ENCODE measurements at regions not wholly inside any gene's neighbourhood (a gene's known extent, or its start where the extent isn't known, plus 50 kb on each side); places are given as distances from the start of the nearest gene placed in this dataset.
"Not testable (repeated sequence)": the region's sequence is repeated elsewhere in the genome, so short reads cannot be mapped to it uniquely, and the experiment has no call there.

GRCh38 chr1:99397863-99398262, 133.6 kb downstream of the PLPPR4 start:
- Histone ChIP-seq H3K4me1 (ENCODE audit: insufficient read depth) (no peaks in the 10 kb centered on the region), H3K79me2 (no peaks in the 10 kb centered on the region), H3K4me2 (no peak overlapping the region), H4K20me1 (ENCODE audit: insufficient read depth, poor library complexity, severe bottlenecking) (no peaks in the 10 kb centered on the region), H3K4me3 (no peak overlapping the region), H2AFZ (no peak overlapping the region), H3K36me3 (replicated peaks; ENCODE audit: insufficient read depth, low read depth) (no peaks in the 10 kb centered on the region), H3K9me2 (replicated peaks; ENCODE audit: insufficient read depth) (no peaks in the 10 kb centered on the region), H3K27ac (no peak overlapping the region), H3K9me3 (ENCODE audit: low read depth) (no peaks in the 10 kb centered on the region), H3K27me3 (no peaks in the 10 kb centered on the region)
- no peak for DNase-seq (ENCODE audit: low spot score)
- TF ChIP-seq CTCF (IDR thresholded peaks at IDR 0.05; ENCODE audit: poor library complexity) (no peak), EZH2 (IDR thresholded peaks at IDR 0.05; ENCODE audit: borderline replicate concordance) (no peak), EZH2phosphoT487 (IDR thresholded peaks at IDR 0.05; ENCODE audit: low read depth, severe bottlenecking, unreplicated experiment) (no peak)

DNA sequence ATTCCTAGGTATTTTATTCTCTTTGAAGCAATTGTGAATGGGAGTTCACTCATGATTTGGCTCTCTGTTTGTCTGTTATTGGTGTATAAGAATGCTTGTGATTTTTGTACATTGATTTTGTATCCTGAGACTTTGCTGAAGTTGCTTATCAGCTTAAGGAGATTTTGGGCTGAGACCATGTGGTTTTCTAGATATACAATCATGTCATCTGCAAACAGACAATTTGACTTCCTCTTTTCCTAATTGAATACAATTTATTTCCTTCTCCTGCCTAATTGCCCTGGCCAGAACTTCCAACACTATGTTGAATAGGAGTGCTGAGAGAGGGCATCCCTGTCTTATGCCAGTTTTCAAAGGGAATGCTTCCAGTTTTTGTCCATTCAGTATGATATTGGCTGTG, 137.3 kb downstream of the PLPPR4 start:
- not testable (repeated sequence) for H2AFZ ChIP-seq; H3K27me3 ChIP-seq; H3K9me2 ChIP-seq (replicated peaks; ENCODE audit: insufficient read depth); H3K4me2 ChIP-seq; DNase-seq (ENCODE audit: low spot score); H3K79me2 ChIP-seq; H3K36me3 ChIP-seq (replicated peaks; ENCODE audit: insufficient read depth, low read depth); H4K20me1 ChIP-seq (ENCODE audit: insufficient read depth, poor library complexity, severe bottlenecking); H3K27ac ChIP-seq; H3K4me1 ChIP-seq (ENCODE audit: insufficient read depth); H3K4me3 ChIP-seq; H3K9me3 ChIP-seq (ENCODE audit: low read depth)

DNA sequence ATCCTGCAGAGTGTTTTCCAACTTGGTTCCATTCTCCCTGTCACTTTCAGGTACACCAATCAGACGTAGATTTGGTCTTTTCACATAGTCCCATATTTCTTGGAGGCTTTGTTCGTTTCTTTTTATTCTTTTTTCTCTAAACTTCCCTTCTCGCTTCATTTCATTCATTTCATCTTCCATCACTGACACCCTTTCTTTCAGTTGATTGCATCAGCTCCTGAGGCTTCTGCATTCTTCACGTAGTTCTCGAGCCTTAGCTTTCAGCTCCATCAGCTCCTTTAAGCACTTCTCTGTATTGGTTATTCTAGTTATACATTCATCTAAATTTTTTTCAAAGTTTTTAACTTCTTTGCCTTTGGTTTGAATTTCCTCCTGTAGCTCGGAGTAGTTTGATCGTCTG, 140.1 kb downstream of the PLPPR4 start:
- H2AFZ ChIP-seq; H3K4me2 ChIP-seq; DNase-seq (ENCODE audit: low spot score); H3K9me3 ChIP-seq (ENCODE audit: low read depth); H3K4me1 ChIP-seq (ENCODE audit: insufficient read depth); H3K79me2 ChIP-seq; H3K4me3 ChIP-seq; H3K36me3 ChIP-seq (replicated peaks; ENCODE audit: insufficient read depth, low read depth); H3K9me2 ChIP-seq (replicated peaks; ENCODE audit: insufficient read depth); H4K20me1 ChIP-seq (ENCODE audit: insufficient read depth, poor library complexity, severe bottlenecking); H3K27ac ChIP-seq; H3K27me3 ChIP-seq: not testable (repeated sequence)
- WGBS (ENCODE audit: low lambda C conversion rate, missing lambda C conversion rate), result 88% methylated on average over 5 of the region's 7 CpGs

DNA sequence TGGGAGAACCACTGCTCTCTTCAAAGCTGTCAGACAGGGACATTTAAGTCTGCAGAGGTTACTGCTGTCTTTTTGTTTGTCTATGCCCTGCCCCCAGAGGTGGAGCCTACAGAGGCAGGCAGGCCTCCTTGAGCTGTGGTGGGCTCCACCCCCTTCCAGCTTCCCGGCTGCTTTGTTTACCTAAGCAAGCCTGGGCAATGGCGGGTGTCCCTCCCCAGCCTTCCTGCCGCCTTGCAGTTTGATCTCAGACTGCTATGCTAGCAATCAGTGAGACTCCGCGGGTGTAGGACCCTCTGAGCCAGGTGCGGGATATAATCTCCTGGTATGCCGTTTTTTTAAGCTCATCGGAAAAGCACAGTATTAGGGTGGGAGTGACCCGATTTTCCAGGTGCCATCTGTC, 141.0 kb downstream of the PLPPR4 start:
- H3K27me3 ChIP-seq; H4K20me1 ChIP-seq (ENCODE audit: insufficient read depth, poor library complexity, severe bottlenecking); H3K4me2 ChIP-seq; H3K9me3 ChIP-seq (ENCODE audit: low read depth); DNase-seq (ENCODE audit: low spot score); H2AFZ ChIP-seq; H3K9me2 ChIP-seq (replicated peaks; ENCODE audit: insufficient read depth); H3K27ac ChIP-seq; H3K36me3 ChIP-seq (replicated peaks; ENCODE audit: insufficient read depth, low read depth); H3K4me3 ChIP-seq; H3K79me2 ChIP-seq; H3K4me1 ChIP-seq (ENCODE audit: insufficient read depth): not testable (repeated sequence)
- 95% methylated on average over 9 of the region's 9 CpGs for whole genome bisulfite sequencing (ENCODE audit: low lambda C conversion rate, missing lambda C conversion rate)

- 78% methylated on average over 3 of the region's 3 CpGs for WGBS (ENCODE audit: low lambda C conversion rate, missing lambda C conversion rate)
- no peaks in the 10 kb centered on the region for H3K9me3 ChIP-seq (ENCODE audit: low read depth)
- no peak overlapping the region for H2AFZ ChIP-seq
- no peak for DNase-seq (ENCODE audit: low spot score)
- no peak overlapping the region for H3K27ac ChIP-seq
- H3K27me3 ChIP-seq, result no peaks in the 10 kb centered on the region
- no peaks in the 10 kb centered on the region for H3K36me3 ChIP-seq (replicated peaks; ENCODE audit: insufficient read depth, low read depth)
- no peaks in the 10 kb centered on the region for H3K9me2 ChIP-seq (replicated peaks; ENCODE audit: insufficient read depth)
- H3K4me1 ChIP-seq (ENCODE audit: insufficient read depth), result no peaks in the 10 kb centered on the region
- TF ChIP-seq CTCF (IDR thresholded peaks at IDR 0.05; ENCODE audit: poor library complexity), result no peak
- no peak for TF ChIP-seq EZH2phosphoT487 (IDR thresholded peaks at IDR 0.05; ENCODE audit: low read depth, severe bottlenecking, unreplicated experiment)
- no peak for TF ChIP-seq EZH2 (IDR thresholded peaks at IDR 0.05; ENCODE audit: borderline replicate concordance)
- no peaks in the 10 kb centered on the region for H3K79me2 ChIP-seq
- H3K4me2 ChIP-seq, result no peak overlapping the region
- H3K4me3 ChIP-seq, result no peak overlapping the region
- no peaks in the 10 kb centered on the region for H4K20me1 ChIP-seq (ENCODE audit: insufficient read depth, poor library complexity, severe bottlenecking)
Observed at GRCh38 chr1:99407018-99407417, 142.7 kb downstream of the PLPPR4 start.
